ENCODE measurements at regions not wholly inside any gene's neighbourhood (a gene's known extent, or its start where the extent isn't known, plus 50 kb on each side); places are given as distances from the start of the nearest gene placed in this dataset.
A peak's percentile ranks its signal among the peaks of the same experiment; 100 is the strongest.

DNA sequence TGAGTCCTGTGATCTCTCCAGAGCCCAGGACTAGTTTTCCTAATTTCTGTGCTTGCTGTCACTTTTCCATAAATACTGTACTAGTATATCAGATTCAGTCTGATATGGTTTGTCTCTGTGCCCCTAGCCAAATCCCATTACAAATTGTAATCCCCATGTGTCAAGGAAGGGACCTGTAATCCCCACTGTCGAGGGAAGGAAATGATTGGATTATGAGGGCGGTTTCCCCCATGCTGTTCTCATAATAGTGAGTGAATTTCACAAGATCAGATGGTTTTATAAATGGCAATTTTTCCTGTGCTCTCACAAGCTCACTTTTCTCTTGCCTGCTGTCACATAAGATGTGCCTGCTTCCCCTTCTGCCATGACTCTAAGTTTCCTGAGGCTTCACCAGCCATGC, 54.8 kb upstream of the IFRD1 start:
- peak; percentile 74 for FAIRE-seq

GRCh38 chr7:112395893-112396292, 54.4 kb upstream of the IFRD1 start:
- no peak for DNase-seq (ENCODE audit: insufficient read length, low spot score)
- TF ChIP-seq, protein P1, sequence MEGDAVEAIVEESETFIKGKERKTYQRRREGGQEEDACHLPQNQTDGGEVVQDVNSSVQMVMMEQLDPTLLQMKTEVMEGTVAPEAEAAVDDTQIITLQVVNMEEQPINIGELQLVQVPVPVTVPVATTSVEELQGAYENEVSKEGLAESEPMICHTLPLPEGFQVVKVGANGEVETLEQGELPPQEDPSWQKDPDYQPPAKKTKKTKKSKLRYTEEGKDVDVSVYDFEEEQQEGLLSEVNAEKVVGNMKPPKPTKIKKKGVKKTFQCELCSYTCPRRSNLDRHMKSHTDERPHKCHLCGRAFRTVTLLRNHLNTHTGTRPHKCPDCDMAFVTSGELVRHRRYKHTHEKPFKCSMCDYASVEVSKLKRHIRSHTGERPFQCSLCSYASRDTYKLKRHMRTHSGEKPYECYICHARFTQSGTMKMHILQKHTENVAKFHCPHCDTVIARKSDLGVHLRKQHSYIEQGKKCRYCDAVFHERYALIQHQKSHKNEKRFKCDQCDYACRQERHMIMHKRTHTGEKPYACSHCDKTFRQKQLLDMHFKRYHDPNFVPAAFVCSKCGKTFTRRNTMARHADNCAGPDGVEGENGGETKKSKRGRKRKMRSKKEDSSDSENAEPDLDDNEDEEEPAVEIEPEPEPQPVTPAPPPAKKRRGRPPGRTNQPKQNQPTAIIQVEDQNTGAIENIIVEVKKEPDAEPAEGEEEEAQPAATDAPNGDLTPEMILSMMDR (IDR thresholded peaks at IDR 0.05; ENCODE audit: insufficient read depth, missing control alignments): no peak
- no peak for FAIRE-seq

More for the DNA sequence above, 54.8 kb upstream of the IFRD1 start:
- TF ChIP-seq, protein P1 (IDR thresholded peaks at IDR 0.05; ENCODE audit: insufficient read depth, missing control alignments): no peak
- peak; percentile 25 for DNase-seq (ENCODE audit: insufficient read length, low spot score)

- TF ChIP-seq, protein P1 (IDR thresholded peaks at IDR 0.05; ENCODE audit: insufficient read depth, missing control alignments): no peak
- FAIRE-seq (no peak), DNase-seq (ENCODE audit: insufficient read length, low spot score) (no peak)
Measured at GRCh38 chr7:112398534-112398933, 51.7 kb upstream of the IFRD1 start.

DNA sequence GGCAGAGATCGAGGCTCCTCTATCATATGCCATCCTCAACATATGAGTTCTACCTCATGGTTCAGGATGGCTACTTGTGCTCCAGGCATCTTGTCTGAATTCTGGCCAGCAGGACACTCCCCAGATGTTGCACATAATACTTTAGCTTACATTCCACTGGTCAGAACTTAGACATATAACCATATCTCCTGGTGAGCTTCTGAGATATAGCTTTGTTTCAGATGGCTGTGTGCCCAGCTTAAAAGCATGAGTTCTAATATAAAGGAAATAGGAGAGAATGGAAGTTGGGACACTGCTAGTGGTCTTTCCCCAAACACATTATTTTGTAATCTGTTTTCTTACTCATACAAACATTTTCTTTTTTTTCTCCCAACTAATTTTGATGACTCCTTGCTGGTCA, 50.8 kb upstream of the IFRD1 start:
- no peak for DNase-seq (ENCODE audit: insufficient read length, low spot score)
- TF ChIP-seq, protein P1 (IDR thresholded peaks at IDR 0.05; ENCODE audit: insufficient read depth, missing control alignments): no peak
- FAIRE-seq: no peak

DNA sequence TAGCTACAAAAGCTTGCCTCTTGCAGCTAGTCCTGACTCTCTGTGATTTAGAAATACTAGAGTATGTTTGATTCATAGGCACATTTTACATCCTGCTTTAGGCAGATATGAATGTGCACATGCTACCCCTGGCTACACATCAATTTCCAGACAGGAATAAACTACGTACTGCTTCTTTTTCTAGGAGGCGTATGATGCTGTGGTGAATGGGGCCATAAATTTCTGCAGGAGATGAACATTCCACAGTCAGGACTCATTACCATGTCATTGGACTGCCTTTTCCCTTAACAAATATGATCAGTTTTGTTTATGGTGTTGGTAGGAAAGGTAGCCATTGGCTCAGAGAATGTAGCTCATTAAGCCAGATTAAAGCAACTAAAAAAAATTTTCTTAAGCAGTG, 50.1 kb upstream of the IFRD1 start:
- no peak for FAIRE-seq
- no peak for DNase-seq (ENCODE audit: insufficient read length, low spot score)
- TF ChIP-seq, protein P1 (IDR thresholded peaks at IDR 0.05; ENCODE audit: insufficient read depth, missing control alignments): no peak

All from D721Med (cell line).